ENCODE measurements at regions not wholly inside any gene's neighbourhood (a gene's known extent, or its start where the extent isn't known, plus 50 kb on each side); places are given as distances from the start of the nearest gene placed in this dataset.

DNA sequence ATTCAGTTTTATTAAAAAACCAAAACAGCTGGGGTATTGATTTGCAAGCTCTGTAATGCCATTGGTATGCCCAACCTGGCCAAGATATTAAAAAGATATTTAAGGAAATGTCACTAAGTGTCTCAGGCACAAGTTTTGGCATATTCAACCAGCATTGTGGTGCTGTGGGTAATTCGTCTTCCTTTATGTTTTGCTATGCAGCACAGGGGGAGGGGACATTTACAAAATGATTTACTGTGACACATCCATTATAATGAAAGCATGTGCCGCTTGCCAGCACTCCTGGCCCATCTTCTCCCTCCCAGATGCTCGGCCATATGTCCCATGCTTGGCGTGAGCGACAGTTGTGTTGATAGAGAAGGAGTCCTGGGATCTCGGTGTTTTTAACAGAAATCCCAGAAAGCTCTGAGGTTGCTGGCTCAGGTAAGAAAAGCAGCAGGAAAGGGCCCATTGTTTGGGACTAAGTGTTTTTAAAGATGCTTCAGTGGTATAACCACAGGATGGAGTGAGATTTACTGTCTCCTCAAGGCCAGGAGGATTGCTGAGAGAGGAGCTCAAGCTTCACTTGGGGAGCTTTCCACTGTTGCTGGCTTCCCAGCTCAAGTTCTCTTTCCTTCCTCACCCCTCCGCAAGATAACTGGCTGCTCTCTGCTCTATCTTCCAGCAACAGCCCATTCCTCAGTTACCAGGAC is 158.2 kb upstream of the TSC22D2 start:
- no peak for TF ChIP-seq ZNF274 (IDR thresholded peaks at IDR 0.05; ENCODE audit: low read depth, low read length)
- TF ChIP-seq YY1 (IDR thresholded peaks at IDR 0.05; ENCODE audit: insufficient read depth, insufficient read length) = no peak
- TF ChIP-seq SUZ12 (IDR thresholded peaks at IDR 0.05; ENCODE audit: extremely low read depth, insufficient read depth, insufficient read length) = no peak

Data from NT2/D1 (cell line).